ENCODE measurements at regions not wholly inside any gene's neighbourhood (a gene's known extent, or its start where the extent isn't known, plus 50 kb on each side); places are given as distances from the start of the nearest gene placed in this dataset.
A peak's percentile ranks its signal among the peaks of the same experiment; 100 is the strongest.

DNA sequence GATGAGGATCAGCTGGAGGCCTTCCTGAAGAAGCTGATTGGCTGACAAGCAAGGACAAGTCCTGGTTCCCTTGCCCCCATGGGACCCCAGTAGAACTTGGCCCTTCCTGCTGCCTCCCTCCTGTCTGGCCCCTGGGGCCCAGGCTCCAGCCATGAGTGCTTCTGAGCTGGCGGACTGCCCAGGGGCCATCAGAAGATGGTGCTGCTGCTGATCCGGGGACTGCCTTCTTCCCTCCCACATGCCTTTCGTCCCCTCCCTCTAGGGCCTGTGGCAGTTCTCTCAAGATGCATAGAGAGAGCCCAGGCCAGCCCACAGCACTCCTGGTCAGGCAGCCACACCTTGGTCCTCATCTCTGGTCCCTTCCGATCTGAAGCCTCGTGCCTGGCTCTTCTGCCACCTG, 57.9 kb upstream of the PRKACB start:
- ChIA-PET POLR2A (no interaction called here), CTCF (interaction anchor here (1.5 kb wide), 1 partner anchor 14 kb away, joined by 3 read pairs; no protein-coding TSS in a partner anchor)
- H3K36me3 Mint-ChIP-seq (ENCODE audit: insufficient read depth, unreplicated experiment), result no peaks in the 10 kb centered on the region
- TF ChIP-seq, protein P1, sequence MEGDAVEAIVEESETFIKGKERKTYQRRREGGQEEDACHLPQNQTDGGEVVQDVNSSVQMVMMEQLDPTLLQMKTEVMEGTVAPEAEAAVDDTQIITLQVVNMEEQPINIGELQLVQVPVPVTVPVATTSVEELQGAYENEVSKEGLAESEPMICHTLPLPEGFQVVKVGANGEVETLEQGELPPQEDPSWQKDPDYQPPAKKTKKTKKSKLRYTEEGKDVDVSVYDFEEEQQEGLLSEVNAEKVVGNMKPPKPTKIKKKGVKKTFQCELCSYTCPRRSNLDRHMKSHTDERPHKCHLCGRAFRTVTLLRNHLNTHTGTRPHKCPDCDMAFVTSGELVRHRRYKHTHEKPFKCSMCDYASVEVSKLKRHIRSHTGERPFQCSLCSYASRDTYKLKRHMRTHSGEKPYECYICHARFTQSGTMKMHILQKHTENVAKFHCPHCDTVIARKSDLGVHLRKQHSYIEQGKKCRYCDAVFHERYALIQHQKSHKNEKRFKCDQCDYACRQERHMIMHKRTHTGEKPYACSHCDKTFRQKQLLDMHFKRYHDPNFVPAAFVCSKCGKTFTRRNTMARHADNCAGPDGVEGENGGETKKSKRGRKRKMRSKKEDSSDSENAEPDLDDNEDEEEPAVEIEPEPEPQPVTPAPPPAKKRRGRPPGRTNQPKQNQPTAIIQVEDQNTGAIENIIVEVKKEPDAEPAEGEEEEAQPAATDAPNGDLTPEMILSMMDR (IDR thresholded peaks at IDR 0.05; ENCODE audit: unreplicated experiment), result no peak
- H3K4me1 Mint-ChIP-seq (ENCODE audit: insufficient read depth, unreplicated experiment), result peaks cover 11% of the 10 kb centered on the region
- intact Hi-C loops (cut with micrococcal nuclease), result no loop called here
- no peaks in the 10 kb centered on the region for H3K9me3 Mint-ChIP-seq (ENCODE audit: unreplicated experiment)
- BruUV-seq (replicated peaks), result no TSS peak
- H3K27me3 Mint-ChIP-seq (ENCODE audit: insufficient read depth, unreplicated experiment), result no peaks in the 10 kb centered on the region
- no peak overlapping the region for H3K27ac Mint-ChIP-seq (ENCODE audit: low read depth, unreplicated experiment)
- no peak overlapping the region for H3K4me3 Mint-ChIP-seq (ENCODE audit: unreplicated experiment)
- DNase-seq (ENCODE audit: unreplicated experiment), result no peak

DNA sequence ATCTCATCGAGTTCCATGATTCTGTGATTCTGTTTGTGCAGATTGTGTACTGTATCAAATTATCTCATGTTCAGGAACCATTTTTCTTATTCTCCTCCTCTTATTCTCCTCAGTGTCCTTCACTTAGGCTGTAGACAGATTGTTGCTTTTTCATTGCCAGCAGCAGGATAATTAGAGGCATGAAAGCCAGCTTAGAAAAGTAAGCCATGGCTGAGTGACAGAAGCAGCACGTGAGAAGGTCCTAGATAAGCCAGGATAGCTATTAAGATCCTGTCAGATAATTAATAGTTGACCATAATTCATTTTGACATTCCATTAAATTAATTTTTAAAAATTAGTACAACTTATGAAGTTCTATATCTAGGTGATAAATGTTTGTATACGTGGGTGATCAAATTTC, 60.8 kb upstream of the PRKACB start:
- Mint-ChIP-seq H3K9me3 (ENCODE audit: unreplicated experiment) (no peaks in the 10 kb centered on the region), H3K27me3 (ENCODE audit: insufficient read depth, unreplicated experiment) (no peaks in the 10 kb centered on the region), H3K4me3 (ENCODE audit: unreplicated experiment) (no peak overlapping the region), H3K4me1 (ENCODE audit: insufficient read depth, unreplicated experiment) (peaks cover 6% of the 10 kb centered on the region), H3K27ac (ENCODE audit: low read depth, unreplicated experiment) (no peak overlapping the region), H3K36me3 (ENCODE audit: insufficient read depth, unreplicated experiment) (no peaks in the 10 kb centered on the region)
- BruUV-seq (replicated peaks), result no TSS peak
- DNase-seq (ENCODE audit: unreplicated experiment), result no peak
- ChIA-PET CTCF (no interaction called here), POLR2A (interaction anchor here (0.6 kb wide), 1 partner anchor 621 kb away, joined by 3 read pairs; no protein-coding TSS in a partner anchor)
- TF ChIP-seq, protein P1 (IDR thresholded peaks at IDR 0.05; ENCODE audit: unreplicated experiment), result no peak
- intact Hi-C loops (cut with micrococcal nuclease), result no loop called here

DNA sequence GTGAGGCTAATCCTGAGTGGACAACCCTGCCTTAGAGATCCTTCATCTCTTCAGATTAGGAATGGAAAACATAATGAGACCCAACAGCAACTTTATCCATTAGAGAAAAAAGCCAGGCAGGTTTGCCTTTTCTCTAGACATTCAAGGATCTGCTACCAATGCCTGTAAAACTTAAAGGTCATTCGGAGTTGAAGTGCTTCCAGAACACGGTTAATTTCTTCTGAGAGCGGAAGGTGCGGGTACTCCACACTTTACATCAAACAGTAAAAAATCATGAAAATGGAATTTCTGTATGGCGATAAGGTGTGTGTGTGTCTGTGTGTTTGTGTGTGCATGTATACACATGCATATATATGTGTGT, 65.2 kb upstream of the PRKACB start:
- peak overlapping the region; percentile 86 for H3K4me3 Mint-ChIP-seq (ENCODE audit: unreplicated experiment)
- no peaks in the 10 kb centered on the region for H3K27me3 Mint-ChIP-seq (ENCODE audit: insufficient read depth, unreplicated experiment)
- peak; percentile 13 for DNase-seq (ENCODE audit: unreplicated experiment)
- CTCF ChIA-PET, result interaction anchor here (0.7 to 1.6 kb wide), 3 partner anchors 79 to 697 kb away, joined by 3 to 5 read pairs (median 3); partner anchors contain the start of gene TTLL7
- peaks cover 5% of the 10 kb centered on the region for H3K36me3 Mint-ChIP-seq (ENCODE audit: insufficient read depth, unreplicated experiment)
- H3K27ac Mint-ChIP-seq (ENCODE audit: low read depth, unreplicated experiment), result peak overlapping the region; percentile 67
- TF ChIP-seq, protein P1 (IDR thresholded peaks at IDR 0.05; ENCODE audit: unreplicated experiment), result no peak
- H3K4me1 Mint-ChIP-seq (ENCODE audit: insufficient read depth, unreplicated experiment), result peaks cover 11% of the 10 kb centered on the region
- intact Hi-C loops (cut with micrococcal nuclease), result loop anchor here (2.0 kb wide), 1 partner anchor 44 kb away; no protein-coding TSS in a partner anchor
- POLR2A ChIA-PET, result interaction anchor here (0.7 to 3.5 kb wide), 5 partner anchors 9 to 29 kb away, joined by 3 to 19 read pairs (median 7); no protein-coding TSS in a partner anchor
- BruUV-seq (replicated peaks), result no TSS peak
- no peaks in the 10 kb centered on the region for H3K9me3 Mint-ChIP-seq (ENCODE audit: unreplicated experiment)

DNA sequence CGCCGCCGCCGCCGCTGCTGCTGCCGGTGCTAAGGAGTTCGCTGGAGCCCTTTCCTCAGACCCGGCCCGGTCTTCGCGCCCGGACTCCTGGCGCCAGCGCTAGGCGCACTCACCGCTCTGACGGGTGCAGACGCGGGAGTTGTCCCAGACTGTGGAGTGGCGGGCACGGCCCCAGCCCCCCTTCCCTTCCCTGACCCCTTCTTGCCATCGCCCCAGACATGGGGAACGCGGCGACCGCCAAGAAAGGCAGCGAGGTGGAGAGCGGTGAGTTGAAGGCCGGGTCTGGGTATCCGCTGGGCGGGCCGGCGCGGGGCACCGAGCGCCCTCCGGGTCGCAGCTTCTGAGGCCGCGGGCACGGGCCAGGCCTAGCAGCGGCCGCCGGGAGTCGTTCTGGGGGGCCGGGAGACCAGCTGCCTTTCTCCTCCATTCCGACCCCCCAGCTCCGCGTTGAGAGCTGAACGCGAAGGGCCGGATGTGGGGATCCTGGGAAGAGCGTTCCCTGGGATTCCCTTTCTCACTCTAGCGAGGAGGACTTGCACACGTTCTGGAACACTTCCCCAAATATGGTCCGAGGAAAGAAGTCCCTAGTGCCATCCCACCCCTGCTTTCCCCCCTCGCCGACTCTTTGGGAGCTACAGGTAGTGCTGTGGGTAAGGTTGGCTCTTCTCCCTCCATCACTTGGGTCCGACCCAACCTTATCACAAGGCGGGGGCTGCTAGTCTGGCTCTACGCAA, 65.8 kb upstream of the PRKACB start:
- TF ChIP-seq, protein P1 (IDR thresholded peaks at IDR 0.05; ENCODE audit: unreplicated experiment), result no peak
- intact Hi-C loops (cut with micrococcal nuclease), result loop anchor here (2.0 kb wide), 1 partner anchor 45 kb away; no protein-coding TSS in a partner anchor
- POLR2A ChIA-PET, result interaction anchor here (0.6 to 3.5 kb wide), 10 partner anchors 9 to 486 kb away, joined by 3 to 19 read pairs (median 6); partner anchors contain the start of gene TTLL7
- peak overlapping the region; percentile 86 for H3K4me3 Mint-ChIP-seq (ENCODE audit: unreplicated experiment)
- peak overlapping the region; percentile 67 for H3K27ac Mint-ChIP-seq (ENCODE audit: low read depth, unreplicated experiment)
- H3K4me1 Mint-ChIP-seq (ENCODE audit: insufficient read depth, unreplicated experiment), result peaks cover 11% of the 10 kb centered on the region
- BruUV-seq (replicated peaks), result no TSS peak
- peak; percentile 38 for DNase-seq (ENCODE audit: unreplicated experiment)
- H3K27me3 Mint-ChIP-seq (ENCODE audit: insufficient read depth, unreplicated experiment), result no peaks in the 10 kb centered on the region
- peaks cover 5% of the 10 kb centered on the region for H3K36me3 Mint-ChIP-seq (ENCODE audit: insufficient read depth, unreplicated experiment)
- H3K9me3 Mint-ChIP-seq (ENCODE audit: unreplicated experiment), result no peaks in the 10 kb centered on the region
- CTCF ChIA-PET, result interaction anchor here (0.7 to 2.4 kb wide), 6 partner anchors 26 to 1627 kb away, joined by 3 to 10 read pairs (median 4); partner anchors contain the start of gene TTLL7
